Stimulated activated memory B cell treated with anti-CD40 and anti-IgM and Interleukin-4, amounts not matched to agents 10 μg/mL and 1 μg/mL and 100 μg/mL, for 72 hours (primary cell): ENCODE measurements at regions not wholly inside any gene's neighbourhood (a gene's known extent, or its start where the extent isn't known, plus 50 kb on each side); places are given as distances from the start of the nearest gene placed in this dataset.

Experiments
- ATAC-seq: fragments of 150-1000 bp; cut with Tn5 transposase; 2 replicates; pipeline ENCODE4 v1.10.0; 2021
- H3K27ac Mint-ChIP-seq: one replicate; pipeline ENCODE4 v1.8.0; 2022; ENCODE audit warnings: mild to moderate bottlenecking, mixed read lengths
- H3K27me3 Mint-ChIP-seq: one replicate; pipeline ENCODE4 v1.8.0; 2022; ENCODE audit warnings: mixed read lengths
- H3K36me3 Mint-ChIP-seq: one replicate; pipeline ENCODE4 v1.8.0; 2022; ENCODE audit warnings: mixed read lengths
- H3K4me1 Mint-ChIP-seq: one replicate; pipeline ENCODE4 v1.8.0; 2022; ENCODE audit warnings: mixed read lengths
- H3K4me3 Mint-ChIP-seq: one replicate; pipeline ENCODE4 v1.8.0; 2022; ENCODE audit warnings: mild to moderate bottlenecking, moderate library complexity, mixed read lengths
- H3K9me3 Mint-ChIP-seq: one replicate; pipeline ENCODE4 v1.8.0; 2022; ENCODE audit warnings: mixed read lengths

DNA sequence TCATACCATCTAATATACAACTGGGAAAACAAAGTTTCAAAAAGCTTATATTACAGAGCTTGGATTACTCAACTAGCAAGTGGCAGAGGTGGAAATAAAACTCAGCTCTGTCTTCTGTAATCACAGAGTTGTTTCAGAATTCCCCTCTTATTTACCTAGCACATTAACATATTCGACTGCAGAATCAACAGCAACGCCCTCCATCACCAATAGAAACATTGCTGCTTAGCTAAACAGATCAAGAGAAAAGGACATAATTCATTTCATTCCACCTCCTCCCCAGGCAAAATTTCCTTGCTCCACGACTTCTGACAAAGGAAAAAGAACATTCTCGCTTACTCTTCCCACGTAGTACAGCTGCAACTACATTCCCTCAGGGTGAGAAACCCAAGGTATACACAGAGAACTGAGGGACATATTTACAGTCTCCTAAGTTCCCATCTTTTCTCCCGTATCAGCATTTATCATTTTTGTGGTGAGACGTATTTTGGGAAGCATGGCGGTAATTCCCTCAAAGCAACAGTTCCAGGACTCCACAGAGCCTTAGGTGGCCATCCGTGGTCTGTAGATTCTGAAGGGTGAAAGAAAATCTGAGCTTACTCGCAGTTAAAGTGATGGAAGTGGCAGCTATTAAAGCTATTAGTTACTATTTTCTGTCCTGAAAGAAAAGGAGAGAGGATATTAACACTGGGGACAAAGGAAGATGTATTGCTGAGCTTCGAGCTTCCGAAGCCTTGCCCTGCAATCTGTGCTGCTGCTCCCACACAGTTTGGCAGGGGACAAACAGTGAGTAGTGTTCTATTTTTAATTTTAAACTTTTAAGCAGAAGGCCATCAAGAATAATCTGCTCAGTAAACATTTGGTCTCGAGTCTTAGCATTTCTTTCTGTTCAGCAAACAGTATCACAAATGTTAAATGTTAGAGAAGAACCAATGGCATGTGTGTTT, 1296.2 kb downstream of the CDH8 start:
- H3K4me3 Mint-ChIP-seq: no peak overlapping the region
- no peaks in the 10 kb centered on the region for H3K27me3 Mint-ChIP-seq
- no peak for ATAC-seq
- H3K9me3 Mint-ChIP-seq: peaks cover 15% of the 10 kb centered on the region
- H3K4me1 Mint-ChIP-seq: no peaks in the 10 kb centered on the region
- no peak overlapping the region for H3K27ac Mint-ChIP-seq
- H3K36me3 Mint-ChIP-seq: no peaks in the 10 kb centered on the region

DNA sequence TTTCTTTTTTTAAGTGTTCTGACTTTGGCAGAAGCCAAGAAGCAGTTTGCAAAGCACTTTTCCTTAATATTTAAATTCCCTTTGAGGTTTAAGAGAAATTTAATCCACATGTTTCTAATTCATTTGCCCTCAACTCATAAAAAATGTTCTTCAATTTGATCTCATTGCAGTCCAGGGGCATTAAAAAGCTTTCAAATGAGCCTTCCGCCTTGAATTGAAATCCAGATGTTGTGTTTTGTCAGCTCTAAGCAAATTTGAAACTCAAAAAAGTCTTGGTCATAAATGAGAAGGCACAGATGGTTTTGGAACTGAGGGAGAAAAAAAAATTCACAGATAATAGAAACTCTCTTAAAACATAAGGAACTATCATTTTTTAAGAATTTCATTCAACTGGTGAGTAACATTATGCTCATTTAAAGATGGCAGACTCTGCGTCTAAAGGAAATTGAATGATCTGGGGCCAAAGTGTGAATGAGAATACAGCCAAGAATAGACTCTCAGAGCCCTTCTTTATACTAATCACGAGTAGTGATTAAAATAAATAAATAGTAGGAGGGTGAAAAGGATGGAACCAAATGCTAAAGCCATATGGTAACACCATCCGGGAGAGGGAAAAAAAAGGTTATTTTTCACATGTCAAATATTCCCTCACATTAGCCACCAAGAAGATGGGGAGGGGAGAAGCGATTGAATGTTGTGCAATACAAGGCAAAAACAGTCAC, 1304.7 kb downstream of the CDH8 start:
- no peak for ATAC-seq
- Mint-ChIP-seq H3K4me1 (no peaks in the 10 kb centered on the region), H3K27ac (no peak overlapping the region), H3K4me3 (no peak overlapping the region), H3K9me3 (peaks cover 5% of the 10 kb centered on the region), H3K36me3 (no peaks in the 10 kb centered on the region), H3K27me3 (no peaks in the 10 kb centered on the region)

DNA sequence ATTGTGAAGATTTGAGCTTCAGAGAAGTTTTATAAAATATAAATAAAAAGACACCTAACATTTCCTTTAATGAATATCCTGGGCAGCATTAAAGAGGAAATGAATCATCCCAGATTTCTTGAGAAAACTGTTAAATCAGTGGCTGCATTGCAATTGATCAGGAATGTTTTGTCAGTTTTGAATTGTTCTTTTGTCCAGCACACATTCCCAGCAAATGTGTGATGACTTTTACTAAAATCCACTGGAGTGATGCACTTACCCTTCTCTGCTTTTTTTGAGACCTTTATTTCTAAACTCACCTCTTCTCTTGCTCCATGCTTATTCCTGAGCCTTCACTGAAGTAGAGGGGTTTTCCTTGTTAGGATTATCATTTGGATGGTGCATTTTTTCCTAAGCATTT, 1307.2 kb downstream of the CDH8 start:
- H3K4me1 Mint-ChIP-seq: no peaks in the 10 kb centered on the region
- ATAC-seq: no peak
- H3K36me3 Mint-ChIP-seq: no peaks in the 10 kb centered on the region

DNA sequence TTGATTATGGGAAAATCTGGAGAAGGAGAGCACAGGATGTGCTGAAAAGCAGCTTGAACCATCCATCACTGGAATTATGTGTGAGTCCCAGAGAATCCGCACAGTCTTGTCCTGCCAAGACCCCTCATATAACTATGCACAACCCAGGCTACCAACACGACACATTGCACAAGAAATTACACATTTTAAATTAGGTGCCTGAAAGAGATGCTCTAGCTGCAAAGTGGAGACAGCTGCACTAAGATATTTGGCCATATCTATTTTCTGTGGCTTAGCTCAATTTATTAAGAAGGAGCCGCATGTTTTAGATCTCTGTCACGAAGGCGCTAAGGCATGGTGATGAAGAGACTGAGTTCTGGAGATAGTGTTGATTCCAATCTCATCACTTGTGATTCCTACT, 1308.4 kb downstream of the CDH8 start:
- Mint-ChIP-seq H3K27ac (no peak overlapping the region), H3K4me3 (no peak overlapping the region), H3K36me3 (no peaks in the 10 kb centered on the region), H3K4me1 (no peaks in the 10 kb centered on the region), H3K9me3 (peaks cover 7% of the 10 kb centered on the region), H3K27me3 (no peaks in the 10 kb centered on the region)
- no peak for ATAC-seq

More for the DNA sequence above, 1307.2 kb downstream of the CDH8 start:
- no peak overlapping the region for H3K27ac Mint-ChIP-seq
- H3K27me3 Mint-ChIP-seq: no peaks in the 10 kb centered on the region
- H3K4me3 Mint-ChIP-seq: no peak overlapping the region
- H3K9me3 Mint-ChIP-seq: peaks cover 5% of the 10 kb centered on the region

DNA sequence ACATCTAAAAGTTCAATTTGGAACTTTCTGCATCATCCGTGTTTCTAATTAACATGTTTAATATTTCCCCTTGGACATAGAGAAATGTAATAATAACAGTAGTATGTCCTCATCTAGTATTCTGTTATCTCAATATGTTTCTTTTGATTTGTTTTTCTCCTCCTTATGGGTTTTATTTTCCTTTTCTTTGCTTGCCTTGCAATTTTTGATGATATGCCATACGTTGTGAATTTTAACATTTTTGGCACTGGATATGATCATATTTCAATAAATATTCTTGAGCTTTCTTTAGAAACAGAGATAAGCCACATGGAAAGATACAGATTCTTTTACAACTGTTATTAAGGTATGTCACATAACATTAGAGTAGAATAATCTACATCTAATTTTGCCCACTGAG, 1316.2 kb downstream of the CDH8 start:
- H3K4me3 Mint-ChIP-seq: no peak overlapping the region
- peaks cover 19% of the 10 kb centered on the region for H3K9me3 Mint-ChIP-seq
- no peaks in the 10 kb centered on the region for H3K4me1 Mint-ChIP-seq
- no peaks in the 10 kb centered on the region for H3K36me3 Mint-ChIP-seq
- no peak overlapping the region for H3K27ac Mint-ChIP-seq
- ATAC-seq: no peak
- no peaks in the 10 kb centered on the region for H3K27me3 Mint-ChIP-seq

DNA sequence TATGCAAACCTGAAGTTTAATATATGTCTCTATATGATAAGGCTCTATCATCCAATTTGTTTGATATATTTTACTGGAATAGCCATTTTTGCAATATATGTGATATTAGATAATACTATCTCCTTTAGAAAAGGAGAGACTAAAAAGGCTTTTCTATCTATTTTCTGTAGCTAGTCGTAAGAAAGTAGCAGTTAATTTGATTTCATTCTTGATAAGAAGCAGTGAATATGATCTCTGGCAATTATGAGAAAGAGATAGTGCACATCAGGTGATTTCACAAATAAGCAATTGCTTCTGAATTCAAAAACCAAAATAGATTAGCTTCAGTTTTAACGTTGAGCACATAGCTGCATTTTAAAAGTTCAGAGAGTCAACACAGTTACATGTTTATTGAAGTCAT, 1318.4 kb downstream of the CDH8 start:
- Mint-ChIP-seq H3K9me3 (peaks cover 13% of the 10 kb centered on the region), H3K36me3 (no peaks in the 10 kb centered on the region)
- ATAC-seq: no peak

DNA sequence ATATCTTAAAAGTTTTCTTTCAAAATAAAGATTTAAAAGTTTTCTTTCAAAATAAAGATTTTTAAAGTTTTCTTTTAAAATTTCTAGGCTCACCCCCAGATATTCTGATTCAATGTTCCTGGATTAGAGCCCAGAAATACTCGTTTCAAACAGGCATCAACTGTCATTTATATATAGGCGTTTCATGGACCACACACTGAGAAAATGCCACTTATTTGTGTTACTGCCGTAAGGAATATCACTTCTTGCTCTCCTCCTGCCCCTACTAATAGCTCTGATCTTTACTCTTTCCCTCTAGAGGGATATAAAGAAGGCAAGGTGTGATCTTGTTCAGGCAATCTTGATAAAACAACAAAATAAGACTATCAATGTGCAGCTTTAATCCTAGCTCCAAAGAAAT, 1324.1 kb downstream of the CDH8 start:
- ATAC-seq: no peak
- Mint-ChIP-seq H3K27ac (no peak overlapping the region), H3K36me3 (no peaks in the 10 kb centered on the region), H3K4me3 (no peak overlapping the region), H3K9me3 (peaks cover 4% of the 10 kb centered on the region), H3K4me1 (no peaks in the 10 kb centered on the region), H3K27me3 (no peaks in the 10 kb centered on the region)

More for the DNA sequence above, 1318.4 kb downstream of the CDH8 start:
- H3K27me3 Mint-ChIP-seq: no peaks in the 10 kb centered on the region
- H3K4me1 Mint-ChIP-seq: no peaks in the 10 kb centered on the region
- no peak overlapping the region for H3K4me3 Mint-ChIP-seq
- H3K27ac Mint-ChIP-seq: no peak overlapping the region

DNA sequence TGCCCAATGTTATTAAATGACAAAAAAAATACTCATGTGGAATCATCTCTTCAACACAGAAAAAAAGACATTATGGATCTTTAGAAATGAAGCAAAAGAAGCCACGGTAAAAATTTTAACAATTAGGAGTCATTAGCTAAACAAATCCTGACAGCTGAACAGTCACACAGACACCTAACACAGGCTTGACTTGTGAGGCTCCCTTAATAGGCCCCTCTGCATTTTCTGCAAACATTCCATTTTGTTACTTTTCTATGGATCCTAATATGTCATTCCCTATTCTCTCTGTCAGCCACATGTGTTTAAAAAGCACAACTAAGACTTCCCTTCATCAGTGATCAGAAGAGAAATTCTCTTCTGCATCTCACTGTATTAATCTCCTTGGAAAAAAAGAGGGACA, 1331.5 kb downstream of the CDH8 start:
- no peak overlapping the region for H3K27ac Mint-ChIP-seq
- peaks cover 7% of the 10 kb centered on the region for H3K9me3 Mint-ChIP-seq
- H3K4me1 Mint-ChIP-seq: no peaks in the 10 kb centered on the region
- H3K27me3 Mint-ChIP-seq: no peaks in the 10 kb centered on the region
- no peaks in the 10 kb centered on the region for H3K36me3 Mint-ChIP-seq
- ATAC-seq: no peak
- H3K4me3 Mint-ChIP-seq: no peak overlapping the region

DNA sequence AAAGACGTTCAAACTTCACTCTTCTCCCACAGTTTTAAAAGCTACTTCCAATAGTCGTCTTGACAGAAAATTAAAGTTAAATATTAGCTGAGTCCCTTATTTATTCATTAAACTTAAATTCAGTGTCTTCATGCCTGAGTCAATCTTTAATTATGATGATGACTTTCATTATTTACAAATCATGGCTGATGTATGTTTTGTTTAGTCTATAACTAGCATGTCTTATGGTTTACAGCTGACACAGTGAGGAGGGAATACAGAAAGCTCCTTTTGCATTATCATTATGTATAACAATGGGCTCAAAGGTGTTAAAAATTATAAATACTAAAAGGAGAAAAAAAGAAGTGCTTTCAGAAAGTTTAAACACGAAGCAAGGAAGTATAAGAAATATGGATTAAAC, 1333.1 kb downstream of the CDH8 start:
- H3K9me3 Mint-ChIP-seq: peaks cover 5% of the 10 kb centered on the region
- ATAC-seq: no peak
- H3K4me3 Mint-ChIP-seq: no peak overlapping the region
- H3K4me1 Mint-ChIP-seq: no peaks in the 10 kb centered on the region
- no peaks in the 10 kb centered on the region for H3K36me3 Mint-ChIP-seq
- no peak overlapping the region for H3K27ac Mint-ChIP-seq
- no peaks in the 10 kb centered on the region for H3K27me3 Mint-ChIP-seq

DNA sequence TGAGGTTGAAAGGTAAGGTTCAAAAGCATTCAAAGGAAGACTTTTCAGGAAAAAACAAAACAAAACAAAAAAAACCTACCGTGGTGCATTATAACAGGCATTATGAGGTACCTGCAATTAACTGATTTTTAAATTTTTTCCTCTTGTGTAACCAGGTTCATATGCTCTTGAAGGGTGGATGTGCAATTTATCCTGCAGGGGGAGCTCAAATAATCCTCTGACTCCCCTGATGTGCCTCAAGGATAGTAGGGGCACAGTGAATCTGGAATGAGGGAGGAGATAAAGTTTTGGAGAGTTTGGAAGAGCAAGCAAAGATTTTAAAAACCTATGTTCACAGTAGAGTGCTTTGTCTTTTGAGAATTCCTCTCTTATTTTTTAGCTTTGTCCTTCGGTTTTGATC, 1349.4 kb downstream of the CDH8 start:
- no peak overlapping the region for H3K27ac Mint-ChIP-seq
- no peaks in the 10 kb centered on the region for H3K27me3 Mint-ChIP-seq
- no peaks in the 10 kb centered on the region for H3K36me3 Mint-ChIP-seq
- peaks cover 3% of the 10 kb centered on the region for H3K9me3 Mint-ChIP-seq
- no peaks in the 10 kb centered on the region for H3K4me1 Mint-ChIP-seq
- ATAC-seq: no peak
- H3K4me3 Mint-ChIP-seq: no peak overlapping the region

DNA sequence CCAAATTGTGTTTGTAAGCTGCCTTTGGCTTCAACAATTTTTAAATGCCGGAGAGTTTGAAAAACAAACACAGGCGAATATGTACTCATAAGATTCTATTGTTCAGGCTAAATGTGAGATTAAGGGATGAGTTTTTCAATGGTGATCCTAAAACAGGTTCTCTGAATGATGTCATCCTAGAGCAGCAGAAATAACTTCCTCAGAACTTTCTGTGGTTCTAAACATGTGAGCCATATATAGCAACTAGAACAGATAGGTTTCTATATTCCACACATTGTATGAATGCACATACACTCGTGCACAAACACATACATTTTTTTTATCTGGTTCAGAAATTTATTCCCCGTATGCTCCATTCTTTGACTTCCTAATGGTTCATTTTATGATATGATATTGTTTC, 1352.2 kb downstream of the CDH8 start:
- no peak for ATAC-seq

DNA sequence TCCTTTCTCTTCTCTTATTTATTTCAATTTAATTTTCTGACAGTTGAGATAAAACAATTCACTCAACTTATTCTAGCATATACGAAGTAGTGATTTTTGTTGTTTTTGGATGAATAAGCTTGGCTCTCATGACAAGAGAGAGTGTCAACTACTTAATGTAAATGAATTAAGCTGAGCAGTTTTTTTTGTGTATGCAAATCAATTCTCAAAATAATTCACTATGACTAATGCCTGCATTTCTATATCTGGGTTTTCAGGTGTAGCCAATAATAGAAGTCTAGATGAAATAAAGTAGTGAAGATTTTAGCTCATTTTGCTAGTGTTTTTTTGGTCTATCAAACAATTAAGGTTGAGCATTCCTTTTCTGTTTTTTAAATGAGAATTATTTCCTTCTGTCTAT, 1354.0 kb downstream of the CDH8 start:
- Mint-ChIP-seq H3K4me3 (no peak overlapping the region), H3K36me3 (no peaks in the 10 kb centered on the region), H3K9me3 (peaks cover 10% of the 10 kb centered on the region), H3K4me1 (no peaks in the 10 kb centered on the region), H3K27ac (no peak overlapping the region), H3K27me3 (no peaks in the 10 kb centered on the region)
- no peak for ATAC-seq

More for the DNA sequence above, 1352.2 kb downstream of the CDH8 start:
- Mint-ChIP-seq H3K9me3 (peaks cover 6% of the 10 kb centered on the region), H3K27ac (no peak overlapping the region), H3K27me3 (no peaks in the 10 kb centered on the region), H3K4me3 (no peak overlapping the region), H3K4me1 (no peaks in the 10 kb centered on the region), H3K36me3 (no peaks in the 10 kb centered on the region)

DNA sequence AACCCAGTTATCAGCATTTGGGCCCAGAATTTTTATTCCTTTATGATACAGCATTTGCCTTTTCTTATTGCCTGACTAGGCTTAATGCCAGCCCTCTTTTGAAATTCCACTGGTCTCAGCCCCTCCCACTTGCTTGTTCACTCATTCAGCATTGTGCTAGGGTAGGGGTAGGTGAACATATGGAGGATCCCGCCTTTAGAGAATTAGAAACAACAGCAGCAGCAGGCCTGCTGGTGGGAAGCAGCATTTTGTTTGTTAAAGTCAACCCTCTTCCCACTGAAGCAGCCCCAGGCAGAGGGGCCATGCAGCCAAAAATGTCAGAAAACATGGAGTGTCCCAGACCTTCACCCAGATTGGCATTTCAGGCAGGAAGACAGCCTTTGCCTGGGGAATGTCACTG, 1355.2 kb downstream of the CDH8 start:
- Mint-ChIP-seq H3K27ac (no peak overlapping the region), H3K9me3 (peaks cover 7% of the 10 kb centered on the region), H3K4me1 (no peaks in the 10 kb centered on the region), H3K27me3 (no peaks in the 10 kb centered on the region), H3K4me3 (no peak overlapping the region), H3K36me3 (no peaks in the 10 kb centered on the region)
- no peak for ATAC-seq

DNA sequence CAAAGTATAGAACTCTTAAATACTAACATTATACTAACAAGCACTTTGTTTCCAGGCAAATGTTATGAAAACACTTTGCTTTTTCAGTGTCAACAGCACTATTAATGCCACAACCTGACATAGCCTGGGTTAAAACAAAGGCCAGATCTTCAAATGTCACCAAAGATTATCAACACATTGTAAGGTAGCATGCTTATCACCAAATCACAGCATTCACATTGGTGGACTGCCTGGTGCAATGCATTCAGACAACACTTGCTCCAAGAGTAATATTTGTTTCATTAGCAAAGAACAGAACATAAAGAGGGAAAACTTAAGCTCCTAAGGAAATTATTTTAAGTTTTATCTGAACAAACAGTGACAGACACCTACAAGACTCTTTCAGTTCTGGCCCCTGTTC, 1361.2 kb downstream of the CDH8 start:
- Mint-ChIP-seq H3K27me3 (no peaks in the 10 kb centered on the region), H3K36me3 (no peaks in the 10 kb centered on the region), H3K27ac (no peak overlapping the region), H3K4me1 (no peaks in the 10 kb centered on the region), H3K4me3 (no peak overlapping the region), H3K9me3 (peaks cover 7% of the 10 kb centered on the region)
- no peak for ATAC-seq

DNA sequence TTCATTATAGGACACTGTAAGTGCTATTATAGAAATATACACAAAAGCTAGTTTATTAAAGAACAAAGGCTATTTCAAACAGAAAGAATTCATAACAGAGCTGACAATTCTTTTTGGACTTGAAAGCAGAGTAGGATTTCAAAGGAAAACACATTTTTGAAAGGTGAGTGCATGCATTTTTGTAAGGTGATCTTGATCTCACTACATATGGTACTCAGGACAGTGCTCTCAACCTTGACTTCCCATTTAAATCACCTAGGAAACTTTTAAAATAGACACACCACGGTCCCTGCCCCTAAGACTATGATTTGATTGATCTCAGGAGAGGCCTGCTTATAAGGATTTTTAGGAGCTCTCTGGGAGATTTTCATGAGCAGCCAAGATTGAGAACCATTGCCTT, 1362.0 kb downstream of the CDH8 start:
- ATAC-seq: no peak
- H3K27me3 Mint-ChIP-seq: no peaks in the 10 kb centered on the region

More for the DNA sequence above, 1362.0 kb downstream of the CDH8 start:
- Mint-ChIP-seq H3K4me3 (no peak overlapping the region), H3K36me3 (no peaks in the 10 kb centered on the region), H3K4me1 (no peaks in the 10 kb centered on the region), H3K27ac (no peak overlapping the region), H3K9me3 (peaks cover 7% of the 10 kb centered on the region)
